HG03064 (cell line): ENCODE measurements at regions not wholly inside any gene's neighbourhood (a gene's known extent, or its start where the extent isn't known, plus 50 kb on each side); places are given as distances from the start of the nearest gene placed in this dataset.
"Not testable (repeated sequence)": the region's sequence is repeated elsewhere in the genome, so short reads cannot be mapped to it uniquely, and the experiment has no call there.

Source experiments
- ATAC-seq: cut with Tn5 transposase; IDR thresholded peaks from one replicate; pipeline ENCODE4 v1.9.1; 2021; ENCODE audit warnings: low read depth; ENCODE audit not compliant: unreplicated experiment

DNA sequence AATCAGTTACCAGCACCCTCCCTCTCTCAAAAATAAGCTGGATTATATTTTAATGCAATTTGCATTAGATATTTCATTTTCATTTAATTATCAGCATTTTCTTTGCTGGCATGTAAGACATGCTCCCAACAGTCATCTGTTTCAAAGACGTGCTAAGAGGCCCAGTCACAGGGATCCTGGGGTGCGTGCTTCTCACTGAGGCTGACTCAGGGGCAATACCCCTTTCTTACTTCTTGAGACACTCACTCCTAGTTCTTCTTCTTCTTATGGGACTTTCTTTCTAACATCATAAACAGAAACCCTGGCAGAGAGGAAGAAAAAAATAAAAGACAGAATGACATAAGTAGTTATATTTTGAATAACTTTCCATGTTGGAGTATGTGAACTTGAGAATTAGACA lies 372.1 kb upstream of the MEX3C start:
- ATAC-seq = no peak

DNA sequence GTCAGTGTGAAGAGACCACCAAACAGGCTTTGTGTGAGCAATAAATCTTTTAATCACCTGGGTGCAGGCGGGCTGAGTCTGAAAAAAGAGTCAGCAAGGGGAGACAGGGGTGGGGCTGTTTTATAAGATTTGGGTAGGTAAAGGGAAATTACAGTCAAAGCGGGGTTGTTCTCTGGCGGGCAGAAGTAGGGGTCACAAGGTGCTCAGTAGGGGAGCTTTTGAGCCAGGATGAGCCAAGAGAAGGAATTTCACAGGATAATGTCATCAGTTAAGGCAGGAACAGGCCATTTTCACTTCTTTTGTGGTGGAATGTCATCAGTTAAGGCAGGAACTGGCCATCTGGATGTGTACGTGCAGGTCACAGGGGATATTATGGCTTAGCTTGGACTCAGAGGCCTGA lies 372.6 kb upstream of the MEX3C start:
- ATAC-seq = not testable (repeated sequence)

DNA sequence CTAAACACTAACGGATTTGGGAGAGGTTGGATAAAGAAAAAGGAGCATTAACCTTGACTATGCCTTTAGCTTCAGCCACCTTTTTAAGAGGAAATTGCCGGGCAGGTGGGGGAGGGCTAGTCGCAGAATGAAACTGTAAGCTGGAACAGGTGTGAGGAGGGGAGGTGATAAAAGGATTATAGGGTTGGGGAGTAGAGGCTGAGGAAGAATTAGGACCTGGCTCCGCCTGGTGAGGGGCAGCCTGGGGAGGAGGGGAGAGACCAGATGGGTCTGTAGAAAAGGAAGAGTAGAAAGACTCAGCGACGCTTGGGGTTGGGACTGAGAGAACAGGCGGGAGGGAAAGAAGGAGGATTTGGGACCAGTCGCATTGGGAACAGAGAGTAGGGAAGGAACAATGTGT lies 376.4 kb upstream of the MEX3C start:
- ATAC-seq = not testable (repeated sequence)

DNA sequence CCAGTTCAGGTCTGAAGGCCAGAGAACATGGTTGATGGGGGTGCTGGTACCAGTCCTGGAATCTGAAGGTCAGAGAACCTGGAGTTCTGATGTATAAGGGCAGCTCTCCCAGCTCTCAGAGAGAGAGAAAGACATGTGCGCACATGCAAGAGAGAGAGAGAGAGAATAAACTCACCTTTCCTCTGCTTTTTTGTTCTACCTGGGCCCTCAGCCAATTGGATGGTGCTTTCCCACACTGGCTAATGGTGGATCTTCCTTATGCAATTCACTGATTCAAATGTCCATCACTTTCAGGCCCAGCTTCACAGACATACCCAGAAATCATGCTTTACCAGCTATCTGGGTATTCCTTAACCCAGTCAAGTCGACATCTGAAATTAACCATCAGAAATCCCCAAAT lies 377.7 kb upstream of the MEX3C start:
- no peak for ATAC-seq

DNA sequence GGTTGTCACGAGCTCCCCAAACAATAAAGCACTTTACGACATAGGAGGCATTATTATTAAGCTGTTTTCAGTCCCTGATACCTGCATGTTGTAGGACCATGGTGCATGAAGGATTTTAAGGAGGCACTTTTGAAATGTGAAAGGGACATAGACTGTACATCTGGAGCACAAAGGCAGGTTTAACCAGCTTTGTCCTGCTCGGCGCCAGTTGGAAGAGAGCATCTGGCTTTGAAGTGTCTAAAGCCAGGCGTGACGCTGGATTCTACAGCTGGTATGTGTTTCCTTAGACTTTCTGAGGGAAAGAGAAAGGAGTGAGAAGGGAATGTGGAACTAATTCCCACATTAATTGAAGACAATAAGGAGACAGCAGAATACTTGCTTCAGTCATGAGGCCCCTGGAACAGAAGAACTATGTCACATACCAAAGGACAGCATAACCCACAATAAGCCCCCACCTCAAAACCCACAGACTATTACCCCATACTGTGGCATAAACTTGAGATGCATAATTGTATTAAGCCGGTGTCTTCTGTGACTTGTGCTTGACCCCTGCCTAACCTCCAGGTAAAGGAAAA lies 381.0 kb upstream of the MEX3C start:
- no peak for ATAC-seq

DNA sequence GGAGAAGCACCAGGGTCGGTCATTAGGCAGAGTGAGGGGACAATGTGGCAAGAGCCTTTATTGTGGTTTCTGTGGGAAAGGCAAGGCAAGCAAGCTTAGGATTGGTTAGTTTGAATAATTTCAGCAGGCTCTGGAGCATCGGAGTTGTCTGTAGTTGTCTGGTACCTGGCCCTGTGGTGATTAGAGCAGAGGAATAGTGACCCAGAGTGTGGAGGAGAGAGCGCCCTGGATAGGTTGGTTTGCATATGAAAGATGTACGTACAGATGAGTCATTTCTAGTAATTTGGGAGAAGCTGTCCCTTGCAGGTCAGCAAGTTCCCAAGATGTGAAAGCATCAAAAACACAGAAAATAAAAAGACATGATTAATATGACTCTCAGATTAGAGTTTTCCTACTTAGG lies 383.1 kb upstream of the MEX3C start:
- ATAC-seq = no peak

DNA sequence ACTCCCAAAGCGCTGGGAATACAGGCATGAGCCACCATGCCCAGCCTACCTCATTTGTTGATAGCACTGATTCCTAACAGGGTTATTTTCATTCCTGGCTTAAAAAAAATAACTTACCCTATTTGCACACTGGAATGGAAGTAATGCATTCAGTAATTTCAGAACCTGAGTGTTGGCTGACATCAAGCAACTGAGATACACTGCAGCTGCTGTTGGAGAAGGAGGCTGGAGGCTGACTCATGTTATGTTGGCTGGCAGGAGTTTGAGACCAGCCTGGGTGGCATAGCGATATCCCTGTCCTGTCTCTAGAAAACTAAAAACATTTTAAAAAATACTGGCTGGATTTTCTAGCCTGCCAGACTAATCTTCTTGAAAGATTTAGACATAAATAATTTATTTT lies 385.1 kb upstream of the MEX3C start:
- no peak for ATAC-seq

DNA sequence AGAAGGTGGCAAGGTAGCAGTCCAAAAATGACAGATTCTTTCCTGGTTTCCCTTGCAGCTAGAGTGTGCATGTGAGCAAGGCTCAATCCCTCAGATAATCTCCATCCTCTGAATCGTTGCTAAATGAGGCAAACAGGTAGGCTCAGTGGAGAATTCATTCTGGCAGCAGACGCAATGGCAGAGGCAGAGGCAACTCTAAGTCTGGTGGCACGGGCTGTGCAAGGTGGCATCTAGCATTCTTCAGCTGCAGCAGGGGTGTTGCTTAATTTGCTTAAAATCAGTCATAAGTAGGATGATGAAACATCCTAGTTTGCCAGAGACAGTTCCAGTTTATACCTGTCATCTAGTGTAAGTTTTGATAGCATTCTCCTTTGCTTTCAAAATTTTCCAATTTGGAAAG lies 391.1 kb upstream of the MEX3C start:
- no peak for ATAC-seq

DNA sequence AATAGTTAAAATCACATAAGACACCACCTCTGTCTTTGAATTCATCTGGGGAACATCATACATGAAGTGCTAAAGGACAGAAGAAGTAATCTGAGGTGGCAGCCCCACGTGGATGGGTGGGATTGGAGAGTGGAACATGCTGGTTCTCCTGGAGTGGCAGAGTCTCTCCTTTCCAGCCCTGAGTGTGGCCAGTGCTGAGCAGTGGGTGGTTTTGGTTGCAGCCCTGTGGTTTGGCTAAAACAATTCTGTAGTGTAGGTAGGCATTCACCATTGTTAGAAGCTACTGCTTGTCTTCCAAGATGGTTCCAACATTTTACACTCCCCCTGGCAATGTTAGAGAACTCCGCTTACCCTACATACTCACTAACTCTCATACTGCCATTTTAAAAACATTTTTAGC lies 396.4 kb upstream of the MEX3C start:
- no peak for ATAC-seq

DNA sequence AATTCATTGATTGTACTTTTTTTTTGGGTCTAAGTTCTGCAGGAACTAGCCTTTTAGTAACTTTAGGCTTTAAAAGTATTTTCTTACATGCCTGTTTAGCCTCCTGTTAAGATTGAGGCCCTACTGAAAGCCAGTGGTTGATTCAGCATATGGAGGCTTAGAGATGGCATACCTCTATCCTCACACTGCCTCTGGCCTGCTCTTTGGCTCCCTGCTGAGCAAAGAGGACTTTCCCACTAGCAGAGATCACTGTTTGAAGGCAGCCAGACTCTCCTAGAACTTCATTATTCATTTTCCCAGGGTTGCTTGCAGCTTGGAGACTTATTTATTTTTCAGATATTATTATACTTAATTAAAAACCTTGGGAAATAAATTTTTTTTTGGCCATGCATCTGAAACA lies 405.6 kb upstream of the MEX3C start:
- ATAC-seq = no peak

DNA sequence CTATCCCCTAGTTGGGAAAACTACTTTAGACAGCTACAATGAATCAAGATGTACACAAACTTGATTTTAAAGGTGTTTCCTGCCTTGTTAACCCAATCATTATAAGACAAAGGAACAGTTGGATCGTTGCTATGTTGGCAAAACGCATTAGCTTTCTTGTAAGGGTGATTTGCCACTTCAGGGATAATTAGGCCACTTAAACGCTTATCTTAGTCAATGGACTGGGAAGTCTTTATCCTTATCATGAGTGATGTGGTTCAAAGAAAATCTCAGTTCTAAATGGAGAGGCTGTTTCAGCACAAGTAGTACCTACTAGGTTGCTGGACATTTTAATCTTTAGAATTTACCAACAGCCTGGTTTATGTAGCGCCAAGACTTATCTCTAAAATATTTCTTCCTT lies 406.1 kb upstream of the MEX3C start:
- no peak for ATAC-seq

DNA sequence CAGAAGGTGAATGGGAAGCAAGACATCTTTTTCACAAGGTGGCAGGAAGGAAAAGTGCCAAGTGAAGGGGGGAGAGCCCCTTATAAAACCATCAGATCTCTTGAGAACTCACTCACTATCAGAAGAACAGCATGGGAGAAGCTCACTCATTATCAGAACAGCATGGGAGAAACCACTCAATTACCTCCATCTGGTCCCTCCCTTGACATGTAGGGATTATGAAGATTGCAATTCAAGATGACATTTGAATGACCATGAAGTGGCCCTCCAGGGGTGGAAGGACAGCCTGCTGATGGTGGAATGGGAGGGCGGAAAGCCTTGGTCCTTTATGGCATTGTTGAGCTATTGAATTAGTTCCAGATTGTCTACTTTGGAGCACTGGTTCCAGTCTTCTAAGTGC lies 413.0 kb upstream of the MEX3C start:
- ATAC-seq = no peak

DNA sequence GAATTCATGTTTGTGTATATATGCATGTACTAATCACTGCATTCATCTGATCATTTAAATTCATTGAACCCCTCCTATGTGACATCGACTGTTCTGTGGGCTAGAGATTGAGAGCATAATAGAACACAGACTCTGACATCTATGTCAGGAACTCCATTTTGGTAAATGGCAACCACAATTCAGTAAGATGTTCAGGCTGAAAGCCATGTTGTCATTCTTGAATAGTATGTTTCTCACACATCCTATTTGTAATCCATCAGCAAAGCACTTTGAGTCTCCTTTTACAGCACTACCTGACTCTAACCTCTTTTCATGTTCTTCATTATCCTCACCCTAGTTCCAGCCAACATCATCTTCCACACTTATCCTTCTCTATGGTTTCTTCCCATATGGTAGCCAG lies 413.8 kb upstream of the MEX3C start:
- ATAC-seq = no peak

DNA sequence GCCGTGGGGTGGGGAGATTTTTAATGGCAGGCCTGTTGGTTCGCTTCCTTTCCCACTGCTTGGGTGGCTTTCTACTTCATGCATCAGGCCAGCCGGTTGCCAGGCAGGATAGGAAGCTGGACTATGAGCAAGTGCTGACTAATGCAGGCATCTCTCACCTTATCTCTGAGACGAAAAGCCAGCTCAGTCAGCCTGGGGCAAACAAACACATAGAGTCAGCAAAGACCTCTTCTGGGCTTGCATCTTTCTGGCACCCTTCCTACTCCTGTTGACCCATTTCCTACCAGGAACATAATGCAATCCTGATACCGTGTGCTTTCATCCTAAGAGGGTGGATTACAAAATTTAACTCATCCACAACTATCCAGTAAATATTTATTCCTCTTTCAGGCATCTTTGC lies 416.6 kb upstream of the MEX3C start:
- no peak for ATAC-seq

DNA sequence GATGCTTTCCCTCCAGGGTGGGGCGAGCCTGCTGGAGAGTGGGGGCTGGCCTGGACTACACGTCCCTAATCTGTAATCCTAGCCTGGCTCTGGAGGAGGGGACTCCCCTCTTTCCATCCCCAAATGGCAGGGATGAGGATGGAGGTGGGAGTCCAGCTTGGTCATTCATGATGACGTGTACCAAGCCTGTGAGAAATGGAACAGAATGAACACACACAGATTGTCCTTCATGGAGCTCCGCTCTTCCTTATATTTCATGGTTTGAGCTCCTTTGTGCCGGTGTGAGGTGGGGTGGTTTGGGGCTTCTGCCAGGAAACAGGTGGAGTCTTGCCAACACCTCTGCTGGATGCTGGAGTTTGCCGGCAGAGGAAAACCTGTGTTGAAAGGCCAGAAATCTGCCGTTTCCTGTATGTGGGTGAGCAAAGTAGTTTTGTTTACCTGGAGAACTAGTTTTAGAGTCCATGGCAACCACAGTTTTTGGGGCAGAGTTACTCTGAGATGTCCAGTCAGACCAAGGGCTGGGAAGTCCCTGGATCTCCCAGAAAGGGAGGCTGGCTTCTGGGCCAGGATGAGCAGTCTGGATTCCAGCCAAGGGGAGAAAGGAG lies 417.6 kb upstream of the MEX3C start:
- ATAC-seq = no peak

DNA sequence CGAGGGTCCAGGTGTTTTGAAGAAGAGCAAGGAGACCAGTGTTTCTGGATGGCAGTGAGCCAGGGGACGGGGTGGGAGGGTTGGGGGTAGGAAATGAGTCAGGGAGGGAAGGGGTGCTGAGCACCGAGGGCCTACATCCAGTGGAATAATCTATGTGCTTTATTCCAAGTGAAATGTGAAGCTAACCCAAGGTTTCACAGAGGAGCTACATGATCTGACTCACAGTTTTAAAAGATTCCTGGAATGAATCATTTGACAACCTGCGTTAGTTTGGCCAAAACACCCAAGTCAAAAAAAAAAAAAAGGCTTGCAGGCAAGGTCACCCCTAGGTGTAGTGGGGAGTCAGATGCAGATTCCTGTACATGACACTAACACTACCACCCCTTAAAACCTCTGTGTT lies 419.7 kb upstream of the MEX3C start:
- ATAC-seq = no peak

DNA sequence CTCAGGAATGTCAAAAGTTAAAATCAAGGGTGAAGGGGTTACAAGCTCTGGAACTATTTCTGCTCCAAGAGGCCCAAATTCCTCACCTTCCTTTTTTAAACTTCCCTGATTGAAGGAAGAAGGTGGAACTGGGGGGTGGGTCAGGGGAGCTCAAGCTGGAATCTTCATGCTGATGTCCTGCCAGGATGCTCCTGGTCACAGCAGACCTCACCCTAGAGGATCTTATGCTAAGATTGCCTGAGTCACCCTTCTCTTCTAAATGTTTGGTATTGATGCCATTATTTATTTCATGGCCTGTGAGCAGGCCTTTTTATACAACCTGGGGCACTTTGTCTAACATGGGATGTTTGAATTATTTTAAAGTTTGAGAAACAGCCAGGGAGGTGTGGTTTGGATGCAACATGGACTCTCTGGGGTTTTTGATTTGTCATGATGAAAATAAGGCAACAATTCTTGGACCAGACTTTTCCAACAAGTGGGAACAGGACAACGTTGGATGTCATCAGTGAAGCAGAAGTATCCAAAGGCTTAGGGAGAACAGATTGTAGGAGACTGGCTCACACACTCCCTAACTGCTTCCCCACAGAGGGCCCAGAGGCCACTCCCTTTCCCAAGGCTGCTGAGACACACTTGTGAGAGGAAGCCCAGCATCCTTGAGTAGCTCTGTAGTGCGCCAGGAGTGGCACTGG lies 420.2 kb upstream of the MEX3C start:
- ATAC-seq = no peak

DNA sequence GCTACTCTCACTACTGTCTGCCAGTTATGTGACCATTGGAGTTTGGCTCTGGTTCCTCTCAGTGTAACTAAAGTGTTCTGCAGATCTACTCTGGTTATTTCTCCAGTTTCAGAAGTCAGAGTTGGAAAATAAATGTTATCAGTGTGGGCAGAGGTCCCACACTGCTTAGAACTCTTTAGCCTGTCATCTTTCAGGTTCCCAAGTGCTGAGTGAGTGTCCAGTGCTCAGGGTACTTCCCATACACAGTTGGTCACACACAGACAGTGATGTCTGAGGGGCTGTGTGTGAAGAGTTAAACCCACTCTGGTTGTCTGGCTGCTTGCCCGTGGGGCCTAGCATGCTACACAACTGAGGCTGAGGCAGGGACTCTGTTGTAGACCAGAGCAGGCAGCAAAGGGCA lies 421.8 kb upstream of the MEX3C start:
- no peak for ATAC-seq

DNA sequence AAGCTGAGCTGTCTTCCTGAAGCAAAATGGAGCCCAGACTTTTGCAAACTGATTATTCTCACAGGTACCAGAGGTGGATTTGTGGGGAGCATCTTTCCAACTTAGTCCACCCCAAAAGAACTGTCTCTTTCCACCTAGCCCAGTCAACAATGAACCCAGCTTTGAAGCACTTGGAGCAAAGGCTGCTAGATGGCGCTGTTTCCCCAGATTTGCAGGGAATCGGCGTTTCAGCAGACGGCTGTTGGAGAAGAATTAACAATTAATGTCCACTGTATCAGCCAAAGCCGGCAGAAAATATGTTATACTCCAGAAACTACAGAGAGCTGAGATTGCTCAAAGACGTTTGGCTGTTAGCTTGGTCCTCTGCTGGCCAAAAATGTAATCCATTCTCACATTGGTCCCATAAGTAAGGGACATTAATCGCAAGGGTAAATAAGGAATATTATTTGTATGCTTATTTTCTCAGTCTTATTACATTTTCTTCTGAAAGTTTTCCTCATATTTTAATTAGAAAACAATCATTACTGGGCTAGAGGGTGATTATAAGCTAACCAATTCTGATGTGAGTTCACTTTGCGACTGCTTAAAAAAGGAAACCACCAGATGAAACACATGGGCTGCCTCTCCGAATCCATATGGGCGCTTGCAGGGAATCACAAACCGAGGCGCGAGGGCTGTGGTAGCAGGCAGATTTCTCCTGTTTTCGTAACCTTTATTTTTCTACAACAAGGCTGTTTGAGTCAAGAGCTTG lies 423.8 kb upstream of the MEX3C start:
- no peak for ATAC-seq

DNA sequence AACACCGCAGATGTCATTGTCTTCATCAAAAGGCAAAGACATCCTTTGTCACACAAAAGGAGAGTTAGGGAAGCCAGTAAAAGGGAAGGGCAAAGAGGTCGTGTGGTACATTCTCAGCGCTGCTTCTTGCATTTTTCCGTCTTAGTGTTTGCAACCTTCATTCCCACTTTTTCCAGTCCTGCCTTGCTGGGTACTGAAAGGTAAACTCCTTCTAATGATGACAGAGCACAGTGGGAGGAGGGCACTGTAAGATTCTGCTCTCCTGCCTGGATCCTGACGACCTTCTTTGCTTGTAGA lies 424.3 kb upstream of the MEX3C start:
- no peak for ATAC-seq

DNA sequence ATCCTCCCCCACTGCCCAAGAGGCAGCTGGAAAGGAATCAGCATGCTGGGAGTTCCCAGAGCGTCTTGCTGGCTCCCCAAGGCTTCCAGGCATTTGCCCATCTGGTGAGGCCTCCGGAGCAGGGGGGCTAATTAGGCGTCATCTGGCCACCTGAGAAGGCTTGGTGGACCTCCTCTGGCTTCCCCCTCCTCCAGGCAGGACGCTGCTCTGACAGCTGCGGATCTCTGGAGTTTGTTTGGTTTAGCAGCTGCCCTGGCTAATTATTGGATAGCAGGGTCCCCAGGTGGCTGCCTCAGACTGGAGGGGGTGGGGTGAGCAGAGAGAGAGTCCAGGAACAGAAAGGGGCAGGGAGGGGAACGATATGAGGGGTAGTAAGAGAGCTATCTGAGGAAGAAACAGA lies 425.2 kb upstream of the MEX3C start:
- ATAC-seq = no peak

DNA sequence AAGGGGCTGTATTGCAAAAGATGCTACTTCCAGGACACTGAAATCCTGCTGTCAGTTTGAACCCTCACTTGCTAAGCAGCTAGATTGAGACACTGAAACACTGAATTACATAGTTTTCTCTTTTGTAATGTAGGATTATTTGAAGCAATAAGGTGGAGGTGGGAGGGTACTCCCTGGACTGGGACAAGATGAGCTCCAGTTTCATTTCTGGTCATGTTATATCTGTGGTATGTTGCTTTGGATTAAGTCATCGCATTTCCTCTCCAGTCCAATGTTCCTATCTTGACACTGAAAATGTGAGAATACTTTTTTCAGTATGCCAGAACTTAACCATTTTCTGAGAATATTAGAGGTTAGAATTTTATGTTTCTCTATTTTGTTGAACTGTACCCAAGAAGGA lies 426.2 kb upstream of the MEX3C start:
- no peak for ATAC-seq
